ENCODE measurements at regions not wholly inside any gene's neighbourhood (a gene's known extent, or its start where the extent isn't known, plus 50 kb on each side); places are given as distances from the start of the nearest gene placed in this dataset.

DNA sequence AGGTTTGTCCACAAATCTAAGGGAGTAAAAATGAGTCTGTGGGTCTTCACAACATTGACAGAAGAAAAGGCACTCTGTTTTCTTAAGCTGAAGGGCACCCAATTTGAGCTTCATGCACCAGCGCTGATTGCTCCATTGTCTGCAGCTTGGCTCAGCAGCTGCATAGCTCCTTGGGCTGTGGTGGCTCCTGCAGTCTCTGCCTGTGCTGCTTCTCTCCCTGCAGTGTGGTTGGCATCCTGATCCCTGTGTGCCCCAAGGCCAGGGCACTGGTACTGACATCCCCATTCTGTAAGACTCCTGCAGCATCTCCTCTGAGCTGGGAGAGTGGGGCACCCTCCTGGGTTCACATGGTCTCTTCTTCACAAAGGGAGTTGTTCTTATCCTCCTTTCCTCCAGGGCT lies 83.2 kb upstream of the B3GAT2 start:
- TF ChIP-seq, protein P1, sequence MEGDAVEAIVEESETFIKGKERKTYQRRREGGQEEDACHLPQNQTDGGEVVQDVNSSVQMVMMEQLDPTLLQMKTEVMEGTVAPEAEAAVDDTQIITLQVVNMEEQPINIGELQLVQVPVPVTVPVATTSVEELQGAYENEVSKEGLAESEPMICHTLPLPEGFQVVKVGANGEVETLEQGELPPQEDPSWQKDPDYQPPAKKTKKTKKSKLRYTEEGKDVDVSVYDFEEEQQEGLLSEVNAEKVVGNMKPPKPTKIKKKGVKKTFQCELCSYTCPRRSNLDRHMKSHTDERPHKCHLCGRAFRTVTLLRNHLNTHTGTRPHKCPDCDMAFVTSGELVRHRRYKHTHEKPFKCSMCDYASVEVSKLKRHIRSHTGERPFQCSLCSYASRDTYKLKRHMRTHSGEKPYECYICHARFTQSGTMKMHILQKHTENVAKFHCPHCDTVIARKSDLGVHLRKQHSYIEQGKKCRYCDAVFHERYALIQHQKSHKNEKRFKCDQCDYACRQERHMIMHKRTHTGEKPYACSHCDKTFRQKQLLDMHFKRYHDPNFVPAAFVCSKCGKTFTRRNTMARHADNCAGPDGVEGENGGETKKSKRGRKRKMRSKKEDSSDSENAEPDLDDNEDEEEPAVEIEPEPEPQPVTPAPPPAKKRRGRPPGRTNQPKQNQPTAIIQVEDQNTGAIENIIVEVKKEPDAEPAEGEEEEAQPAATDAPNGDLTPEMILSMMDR (IDR thresholded peaks at IDR 0.05): no peak
- TF ChIP-seq POLR2A (IDR thresholded peaks at IDR 0.05): no peak

Data from uterus (tissue), 2 donors.